Endothelial cell of umbilical vein (primary cell): ENCODE measurements at regions not wholly inside any gene's neighbourhood (a gene's known extent, or its start where the extent isn't known, plus 50 kb on each side); places are given as distances from the start of the nearest gene placed in this dataset.

ENCODE experiments used
- BruUV-seq: library from RNA; stranded (reverse); fragments of 400-500 nt; replicated peaks from 2 replicates; lab custom pipeline; 2021; lab: Mats Ljungman, UMichigan
- CTCF ChIA-PET: fragments of 300-600, 350-600 bp; sonication (Branson Sonifier 250); formaldehyde crosslinking; loops from one replicate; lab custom pipeline; 2021; ENCODE audit warnings: antibody characterized with exemption, inconsistent platforms; lab: Charles Lee
- POLR2A ChIA-PET: fragments of 300-600, 350-600 bp; sonication (Branson Sonifier 250); formaldehyde crosslinking; loops from one replicate; lab custom pipeline; 2021; ENCODE audit warnings: antibody characterized with exemption, inconsistent platforms; lab: Charles Lee
- DNase-seq: peaks from one replicate; pipeline ENCODE4 v3.0.0-alpha.2; 2011; ENCODE audit warnings: low read depth, low spot score
- FAIRE-seq: peaks from 2 replicates; lab custom pipeline; 2011; peaks lifted over from hg19 to GRCh38; lab: Jason Lieb, UNC
- H2AFZ ChIP-seq: 2 replicates; pipeline ENCODE4 v1.6.0; 2012; ENCODE audit warnings: low read depth, low read length, control low read depth, inconsistent platforms
- H3K27ac ChIP-seq: 2 replicates; pipeline ENCODE4 v1.5.1; 2011; ENCODE audit warnings: low read depth, mild to moderate bottlenecking, control low read depth, low read length, moderate library complexity; ENCODE audit not compliant: insufficient read depth
- H3K27me3 ChIP-seq, 2 experiments: 2 replicates each; pipeline versions ENCODE4 v1.6.0 to v1.6.1; 2011; ENCODE audit warnings: low read length in 2 of 2, mixed read lengths in 1 of 2; ENCODE audit not compliant: control insufficient read depth in 2 of 2, insufficient read depth in 2 of 2
- H3K36me3 ChIP-seq, 2 experiments: 2 replicates in 1 of 2; 3 replicates in 1 of 2; pipeline ENCODE4 v1.5.1; 2011; ENCODE audit warnings: low read length in 2 of 2, mild to moderate bottlenecking in 1 of 2, moderate library complexity in 1 of 2; ENCODE audit not compliant: control insufficient read depth in 2 of 2, insufficient read depth in 2 of 2; ENCODE audit errors: extremely low read depth in 1 of 2
- H3K4me1 ChIP-seq: 3 replicates; pipeline ENCODE4 v1.5.1; 2011; ENCODE audit warnings: mild to moderate bottlenecking, low read length; ENCODE audit not compliant: control insufficient read depth, insufficient read depth; ENCODE audit errors: extremely low read depth
- H3K4me2 ChIP-seq: 2 replicates; pipeline ENCODE4 v1.6.1; 2011; ENCODE audit warnings: low read length, control low read depth, mixed read lengths; ENCODE audit not compliant: insufficient read depth
- H3K4me3 ChIP-seq, 3 experiments: fragments of 200-600 bp in 1 of 3; sonication (generic), shearing (Covaris generic) in 1 of 3; replicated peaks in 1 of 3; 2 replicates each; pipeline ENCODE4 v1.5.1; 2011 to 2016; ENCODE audit warnings: control low read depth in 3 of 3, low read length in 3 of 3, mild to moderate bottlenecking in 2 of 3, inconsistent platforms in 1 of 3, low read depth in 1 of 3, moderate library complexity in 1 of 3; ENCODE audit not compliant: insufficient read depth in 1 of 3
- H3K79me2 ChIP-seq: 2 replicates; pipeline ENCODE4 v1.6.0; 2012; ENCODE audit warnings: low read length, inconsistent platforms; ENCODE audit not compliant: control insufficient read depth, insufficient read depth
- H3K9ac ChIP-seq: replicated peaks from 2 replicates; pipeline ENCODE3; 2011; ENCODE audit warnings: low read length, control low read depth; ENCODE audit not compliant: insufficient read depth; ENCODE audit errors: extremely low read depth
- H3K9me1 ChIP-seq: replicated peaks from 3 replicates; pipeline ENCODE4 v1.6.0; 2011; ENCODE audit warnings: mild to moderate bottlenecking, low read length; ENCODE audit not compliant: control insufficient read depth, insufficient read depth; ENCODE audit errors: extremely low read depth
- H3K9me3 ChIP-seq: replicated peaks from 2 replicates; pipeline ENCODE4 v1.5.1; 2012; ENCODE audit warnings: low read length, inconsistent platforms; ENCODE audit not compliant: control insufficient read depth, insufficient read depth
- H4K20me1 ChIP-seq: replicated peaks from 2 replicates; pipeline ENCODE3; 2011; ENCODE audit warnings: mild to moderate bottlenecking, low read length; ENCODE audit not compliant: control insufficient read depth, insufficient read depth; ENCODE audit errors: extremely low read depth
- EZH2 ChIP-seq: IDR thresholded peaks from 2 replicates; pipeline ENCODE4 v1.6.1; 2012; ENCODE audit warnings: borderline replicate concordance, low read depth, mild to moderate bottlenecking, moderate library complexity, low read length, inconsistent platforms; ENCODE audit not compliant: severe bottlenecking
- FOS ChIP-seq: IDR thresholded peaks from 2 replicates; pipeline ENCODE4 v1.6.1; 2011; ENCODE audit warnings: mild to moderate bottlenecking, low read length, moderate library complexity, borderline replicate concordance; ENCODE audit not compliant: insufficient read depth
- GATA2 ChIP-seq: IDR thresholded peaks from 2 replicates; pipeline ENCODE4 v1.7.0; 2011; ENCODE audit warnings: low read depth, mild to moderate bottlenecking, moderate library complexity, mixed read lengths, low read length; ENCODE audit not compliant: insufficient read length, insufficient read depth
- JUN ChIP-seq: IDR thresholded peaks from 2 replicates; pipeline ENCODE4 v1.6.1; 2011; ENCODE audit warnings: borderline replicate concordance, low read depth; ENCODE audit not compliant: insufficient read length, insufficient read depth
- MYC ChIP-seq: IDR thresholded peaks from one replicate; pipeline ENCODE4 v1.6.1; 2011; ENCODE audit warnings: mild to moderate bottlenecking, low read depth, low read length
- POLR2A ChIP-seq: IDR thresholded peaks from 2 replicates; pipeline ENCODE4 v1.6.1; 2012; ENCODE audit warnings: low read depth, mild to moderate bottlenecking, control low read depth, low read length
- POLR2AphosphoS5 ChIP-seq: IDR thresholded peaks from 2 replicates; pipeline ENCODE4 v1.6.1; 2012; ENCODE audit warnings: low read depth, mild to moderate bottlenecking, control low read depth, low read length, moderate library complexity; ENCODE audit not compliant: insufficient read depth
- dilution Hi-C: fragments of 300-500 bp; cut with MboI; formaldehyde crosslinking; loops from one replicate; pipeline ENCODE4 v1.15.0; 2019; ENCODE audit warnings: low sequenced_read_pairs; ENCODE audit not compliant: extremely low pct_ligation_motif_present
- intact Hi-C: fragments of 100-400 bp; cut with micrococcal nuclease; formaldehyde crosslinking; loops from one replicate; pipeline ENCODE4 v1.10.0; 2022
- TF ChIP-seq, protein P1 (sequence below), 2 donors: IDR thresholded peaks; 1 replicate in 1 of 2; 2 replicates in 1 of 2; pipeline ENCODE4 v1.5.1; 2011; ENCODE audit warnings: low read length in 2 of 2, mild to moderate bottlenecking in 2 of 2, moderate library complexity in 2 of 2, control low read depth in 1 of 2, inconsistent platforms in 1 of 2, low read depth in 1 of 2; ENCODE audit not compliant: insufficient read depth in 1 of 2; ENCODE audit errors: extremely low read depth in 1 of 2
- TF ChIP-seq, protein P2 (sequence below): IDR thresholded peaks from 2 replicates; pipeline ENCODE4 v1.6.1; 2011; ENCODE audit not compliant: insufficient read depth, insufficient read length

DNA sequence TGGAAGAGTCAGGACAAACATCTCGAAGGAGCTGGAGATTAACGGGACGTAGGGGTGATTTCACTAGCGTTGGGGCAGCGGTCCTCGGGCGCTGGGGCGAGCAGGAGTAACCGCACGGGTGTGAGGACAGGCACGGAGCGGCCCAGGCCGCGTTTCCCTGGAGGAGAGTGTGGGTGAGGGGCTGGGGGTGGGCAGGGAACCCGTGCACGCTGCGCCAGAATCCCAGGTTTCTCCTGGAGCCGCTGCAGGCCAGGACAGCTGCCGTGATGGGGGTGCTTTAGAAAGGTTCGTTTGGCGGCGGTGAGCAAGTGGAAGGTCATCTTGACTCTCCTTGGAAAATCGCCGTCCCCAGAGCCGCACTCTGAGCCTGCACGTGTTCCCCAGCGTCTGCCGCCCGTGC, 290.2 kb upstream of the IRX1 start:
- Histone ChIP-seq H3K9me3 (peaks cover 6% of the 10 kb centered on the region), H4K20me1 (no peaks in the 10 kb centered on the region), H3K9ac (no peak overlapping the region), H3K36me3 (no peaks in the 10 kb centered on the region), H3K4me3 (no peak overlapping the region), H3K4me2 (no peak overlapping the region), H2AFZ (no peak overlapping the region), H3K27ac (no peak overlapping the region), H3K27me3 (no peaks in the 10 kb centered on the region), H3K9me1 (no peaks in the 10 kb centered on the region), H3K4me1 (no peaks in the 10 kb centered on the region), H3K79me2 (no peaks in the 10 kb centered on the region)
- TF ChIP-seq POLR2AphosphoS5 (no peak), MYC (no peak), EZH2 (no peak), JUN (no peak), POLR2A (no peak), GATA2 (no peak), FOS (no peak)
- TF ChIP-seq, protein P1, sequence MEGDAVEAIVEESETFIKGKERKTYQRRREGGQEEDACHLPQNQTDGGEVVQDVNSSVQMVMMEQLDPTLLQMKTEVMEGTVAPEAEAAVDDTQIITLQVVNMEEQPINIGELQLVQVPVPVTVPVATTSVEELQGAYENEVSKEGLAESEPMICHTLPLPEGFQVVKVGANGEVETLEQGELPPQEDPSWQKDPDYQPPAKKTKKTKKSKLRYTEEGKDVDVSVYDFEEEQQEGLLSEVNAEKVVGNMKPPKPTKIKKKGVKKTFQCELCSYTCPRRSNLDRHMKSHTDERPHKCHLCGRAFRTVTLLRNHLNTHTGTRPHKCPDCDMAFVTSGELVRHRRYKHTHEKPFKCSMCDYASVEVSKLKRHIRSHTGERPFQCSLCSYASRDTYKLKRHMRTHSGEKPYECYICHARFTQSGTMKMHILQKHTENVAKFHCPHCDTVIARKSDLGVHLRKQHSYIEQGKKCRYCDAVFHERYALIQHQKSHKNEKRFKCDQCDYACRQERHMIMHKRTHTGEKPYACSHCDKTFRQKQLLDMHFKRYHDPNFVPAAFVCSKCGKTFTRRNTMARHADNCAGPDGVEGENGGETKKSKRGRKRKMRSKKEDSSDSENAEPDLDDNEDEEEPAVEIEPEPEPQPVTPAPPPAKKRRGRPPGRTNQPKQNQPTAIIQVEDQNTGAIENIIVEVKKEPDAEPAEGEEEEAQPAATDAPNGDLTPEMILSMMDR (IDR thresholded peaks at IDR 0.05; ENCODE audit: extremely low read depth in 1 of 2, insufficient read depth in 1 of 2, low read depth in 1 of 2, low read length in 2 of 2): no peak
- TF ChIP-seq, protein P2, sequence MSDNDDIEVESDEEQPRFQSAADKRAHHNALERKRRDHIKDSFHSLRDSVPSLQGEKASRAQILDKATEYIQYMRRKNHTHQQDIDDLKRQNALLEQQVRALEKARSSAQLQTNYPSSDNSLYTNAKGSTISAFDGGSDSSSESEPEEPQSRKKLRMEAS: no peak
- FAIRE-seq: no peak
- ChIA-PET CTCF (interaction anchor here (2.0 kb wide), 1 partner anchor 10 kb away, joined by 5 read pairs; no protein-coding TSS in a partner anchor), POLR2A (no interaction called here)
- DNase-seq: no peak
- dilution Hi-C loops (no loop called here), intact Hi-C loops (no loop called here)
- no TSS peak for BruUV-seq
